H9 (cell line): ENCODE measurements at regions not wholly inside any gene's neighbourhood (a gene's known extent, or its start where the extent isn't known, plus 50 kb on each side); places are given as distances from the start of the nearest gene placed in this dataset.

Experiments
- DNase-seq: peaks from one replicate; pipeline ENCODE4 v3.0.0-alpha.2; 2017
- H2AFZ ChIP-seq: one replicate; pipeline ENCODE4 v1.6.1; 2013; ENCODE audit warnings: mild to moderate bottlenecking, low read length, control low read depth, moderate library complexity
- H2AK5ac ChIP-seq: 2 replicates; pipeline ENCODE4 v1.6.1; 2013; ENCODE audit warnings: low read length, control low read depth, mixed read lengths; ENCODE audit not compliant: insufficient read length
- H2BK120ac ChIP-seq: one replicate; pipeline ENCODE4 v1.6.1; 2013; ENCODE audit warnings: low read depth, mild to moderate bottlenecking, low read length, control low read depth, inconsistent platforms; ENCODE audit not compliant: poor library complexity, severe bottlenecking
- H2BK12ac ChIP-seq: 2 replicates; pipeline ENCODE4 v1.6.1; 2013; ENCODE audit warnings: low read length, control low read depth, mixed read lengths, low read depth; ENCODE audit not compliant: insufficient read length
- H2BK15ac ChIP-seq: 2 replicates; pipeline ENCODE4 v1.6.1; 2013; ENCODE audit warnings: low read depth, low read length, control low read depth
- H2BK20ac ChIP-seq: one replicate; pipeline ENCODE4 v1.6.1; 2013; ENCODE audit warnings: low read depth, mild to moderate bottlenecking, low read length, control low read depth, inconsistent platforms; ENCODE audit not compliant: poor library complexity, severe bottlenecking
- H2BK5ac ChIP-seq: 2 replicates; pipeline ENCODE4 v1.6.1; 2013; ENCODE audit warnings: low read length, control low read depth, mixed read lengths; ENCODE audit not compliant: insufficient read length
- H3K14ac ChIP-seq: 2 replicates; pipeline ENCODE4 v1.6.1; 2013; ENCODE audit warnings: low read length, control low read depth; ENCODE audit not compliant: insufficient read depth
- H3K18ac ChIP-seq: 2 replicates; pipeline ENCODE4 v1.6.1; 2013; ENCODE audit warnings: low read depth, mild to moderate bottlenecking, mixed read lengths, low read length, control low read depth; ENCODE audit not compliant: insufficient read length
- H3K23ac ChIP-seq: 2 replicates; pipeline ENCODE4 v1.6.1; 2013; ENCODE audit warnings: low read length, control low read depth, mixed read lengths, low read depth; ENCODE audit not compliant: insufficient read length
- H3K23me2 ChIP-seq: 2 replicates; pipeline ENCODE4 v1.6.1; 2013; ENCODE audit warnings: low read depth, mild to moderate bottlenecking, mixed read lengths, low read length, control low read depth; ENCODE audit not compliant: insufficient read length, poor library complexity, severe bottlenecking
- H3K27ac ChIP-seq: 2 replicates; pipeline ENCODE4 v1.5.1; 2013; ENCODE audit warnings: low read length, control low read depth, mixed read lengths, low read depth; ENCODE audit not compliant: insufficient read length
- H3K27me3 ChIP-seq: 2 replicates; pipeline ENCODE4 v1.6.1; 2013; ENCODE audit warnings: low read length, control low read depth, inconsistent platforms; ENCODE audit not compliant: insufficient read depth
- H3K4ac ChIP-seq: 2 replicates; pipeline ENCODE4 v1.6.1; 2013; ENCODE audit warnings: low read depth, mild to moderate bottlenecking, control low read depth, inconsistent platforms, low read length, moderate library complexity
- H3K4me1 ChIP-seq: 2 replicates; pipeline ENCODE4 v1.6.1; 2013; ENCODE audit warnings: low read length, control low read depth, inconsistent platforms; ENCODE audit not compliant: insufficient read depth
- H3K4me2 ChIP-seq: 2 replicates; pipeline ENCODE4 v1.6.1; 2013; ENCODE audit warnings: low read length, control low read depth, mixed read lengths; ENCODE audit not compliant: insufficient read length, insufficient read depth
- H3K56ac ChIP-seq: 2 replicates; pipeline ENCODE4 v1.6.1; 2013; ENCODE audit warnings: low read depth, mild to moderate bottlenecking, mixed read lengths, low read length, control low read depth; ENCODE audit not compliant: insufficient read length
- H3K79me1 ChIP-seq: 2 replicates; pipeline ENCODE4 v1.6.1; 2013; ENCODE audit warnings: low read depth, mild to moderate bottlenecking, moderate library complexity, low read length, control low read depth, inconsistent platforms; ENCODE audit not compliant: insufficient read depth, poor library complexity, severe bottlenecking
- H3K79me2 ChIP-seq: 2 replicates; pipeline ENCODE4 v1.6.1; 2013; ENCODE audit warnings: low read length, control low read depth, inconsistent platforms; ENCODE audit not compliant: insufficient read depth
- H3K9ac ChIP-seq: 2 replicates; pipeline ENCODE4 v1.6.1; 2013; ENCODE audit warnings: low read length, control low read depth, mixed read lengths; ENCODE audit not compliant: insufficient read length; ENCODE audit errors: extremely low read depth
- H3K9me3 ChIP-seq: one replicate; pipeline ENCODE4 v1.6.1; 2013; ENCODE audit warnings: low read depth, low read length, inconsistent platforms; ENCODE audit not compliant: control insufficient read depth
- H3T11ph ChIP-seq: one replicate; pipeline ENCODE4 v1.6.1; 2013; ENCODE audit warnings: mild to moderate bottlenecking, low read length, control low read depth, inconsistent platforms
- H4K20me1 ChIP-seq: one replicate; pipeline ENCODE4 v1.6.1; 2013; ENCODE audit not compliant: control insufficient read depth, insufficient read length, insufficient read depth
- H4K5ac ChIP-seq: 2 replicates; pipeline ENCODE4 v1.6.1; 2013; ENCODE audit warnings: low read depth, mild to moderate bottlenecking, mixed read lengths, low read length, control low read depth; ENCODE audit not compliant: insufficient read length
- H4K8ac ChIP-seq: replicated peaks from 2 replicates; pipeline ENCODE4 v1.6.1; 2013; ENCODE audit warnings: low read length, control low read depth, mixed read lengths, low read depth; ENCODE audit not compliant: insufficient read length
- H4K91ac ChIP-seq: 2 replicates; pipeline ENCODE4 v1.6.1; 2013; ENCODE audit warnings: low read depth, mild to moderate bottlenecking, moderate library complexity, mixed read lengths, low read length, control low read depth; ENCODE audit not compliant: insufficient read length
- H3K27ac Mint-ChIP-seq, 3 experiments: 2 replicates in 2 of 3; 3 replicates in 1 of 3; pipeline ENCODE4 v1.8.0; 2020 to 2021; ENCODE audit warnings: mixed read lengths in 3 of 3, mild to moderate bottlenecking in 1 of 3, moderate library complexity in 1 of 3
- H3K27me3 Mint-ChIP-seq: 2 replicates; pipeline ENCODE4 v1.8.0; 2021; ENCODE audit warnings: low read depth, mild to moderate bottlenecking, moderate library complexity, mixed read lengths
- H3K36me3 Mint-ChIP-seq, 3 experiments: 2 replicates in 2 of 3; 3 replicates in 1 of 3; pipeline ENCODE4 v1.8.0; 2020 to 2021; ENCODE audit warnings: low read depth in 3 of 3, mixed read lengths in 3 of 3; ENCODE audit not compliant: insufficient read depth in 1 of 3
- H3K4me1 Mint-ChIP-seq, 2 experiments: 2 replicates each; pipeline ENCODE4 v1.8.0; 2020; ENCODE audit warnings: mixed read lengths in 2 of 2
- H3K4me3 Mint-ChIP-seq, 2 experiments: 2 replicates in 1 of 2; 3 replicates in 1 of 2; pipeline ENCODE4 v1.8.0; 2020 to 2021; ENCODE audit warnings: mild to moderate bottlenecking in 2 of 2, mixed read lengths in 2 of 2, moderate library complexity in 1 of 2
- H3K9me3 Mint-ChIP-seq, 2 experiments: 2 replicates in 1 of 2; 3 replicates in 1 of 2; pipeline ENCODE4 v1.8.0; 2020; ENCODE audit warnings: mild to moderate bottlenecking in 2 of 2, mixed read lengths in 2 of 2, moderate library complexity in 1 of 2
- CTCF ChIP-seq: fragments of 200-600 bp; sonication (generic); conservative IDR thresholded peaks from 3 replicates; pipeline ENCODE4 v1.8.0; 2021; ENCODE audit warnings: antibody characterized with exemption, mild to moderate bottlenecking
- WGBS: extraction: QIAGEN DNeasy Blood & Tissue Kit; methylation state at CpG from one replicate; pipeline ENCODE4 v1.1.7; 2013; ENCODE audit warnings: missing lambda C conversion rate, low lambda C conversion rate, mixed read lengths; ENCODE audit not compliant: insufficient read length; ENCODE audit errors: extremely low coverage; 5-methylcytosine and 5-hydroxymethylcytosine counted together

DNA sequence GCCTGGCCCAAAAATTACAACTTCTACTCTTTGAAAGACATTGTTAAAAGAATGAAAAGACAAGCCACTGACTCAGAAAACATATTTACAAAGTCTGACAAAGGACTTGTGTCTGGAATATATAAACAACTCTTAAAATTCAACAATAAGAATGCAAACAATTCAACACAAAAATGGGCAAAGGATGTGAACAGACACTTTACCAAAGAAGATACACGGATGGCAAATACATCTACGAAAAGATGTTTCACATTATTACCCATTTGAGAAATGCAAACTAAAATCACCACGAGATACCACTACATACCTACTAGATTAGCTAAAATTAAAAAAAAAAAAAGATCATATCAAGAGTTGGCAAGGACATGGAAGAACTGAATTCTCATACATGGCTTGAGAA, 80.8 kb upstream of the METRNL start:
- no peak overlapping the region for H3K18ac ChIP-seq
- 0 out of 2 replicates have a peak, but pooled peaks cover 2% of the 10 kb centered on the region for H3K27me3 Mint-ChIP-seq
- no peak overlapping the region for H4K5ac ChIP-seq
- H2AK5ac ChIP-seq = no peak overlapping the region
- no peak overlapping the region for H3K4ac ChIP-seq
- H2BK120ac ChIP-seq = no peak overlapping the region
- H3K79me1 ChIP-seq = no peaks in the 10 kb centered on the region
- no peak overlapping the region for H3T11ph ChIP-seq
- H2BK12ac ChIP-seq = no peak overlapping the region
- H3K4me3 Mint-ChIP-seq = no peak overlapping the region
- no peak overlapping the region for H3K56ac ChIP-seq
- H3K9me3 ChIP-seq = no peaks in the 10 kb centered on the region
- H3K4me2 ChIP-seq = no peak overlapping the region
- H3K4me1 ChIP-seq = no peaks in the 10 kb centered on the region; the same call in 1 of the 2 replicates
- no peak overlapping the region for H4K8ac ChIP-seq
- no peak overlapping the region for H2BK20ac ChIP-seq
- no peak overlapping the region for H2BK15ac ChIP-seq
- peaks cover 5 to 7% (median 5%) of the 10 kb centered on the region in 3 experiments; a peak in 5 of 7 replicates for H3K36me3 Mint-ChIP-seq
- H4K20me1 ChIP-seq = no peaks in the 10 kb centered on the region
- TF ChIP-seq CTCF = no peak
- WGBS = no CpG with 5 or more reads among the region's 3 CpGs
- peaks cover 4 to 6% of the 10 kb centered on the region in 2 experiments for H3K4me1 Mint-ChIP-seq
- no peak overlapping the region for H2AFZ ChIP-seq
- no peak overlapping the region for H2BK5ac ChIP-seq
- H3K9ac ChIP-seq = no peak overlapping the region
- no peak overlapping the region for H3K23ac ChIP-seq
- H4K91ac ChIP-seq = no peak overlapping the region
- no peak overlapping the region for H3K14ac ChIP-seq
- H3K9me3 Mint-ChIP-seq = peaks cover 12 to 21% of the 10 kb centered on the region in 2 experiments
- H3K79me2 ChIP-seq = no peaks in the 10 kb centered on the region
- DNase-seq = no peak
- H3K23me2 ChIP-seq = no peaks in the 10 kb centered on the region
- H3K27me3 ChIP-seq = no peaks in the 10 kb centered on the region
- H3K27ac ChIP-seq = no peak overlapping the region
- no peak overlapping the region for H3K27ac Mint-ChIP-seq
